ENCODE measurements at regions not wholly inside any gene's neighbourhood (a gene's known extent, or its start where the extent isn't known, plus 50 kb on each side); places are given as distances from the start of the nearest gene placed in this dataset.
"Not testable (repeated sequence)": the region's sequence is repeated elsewhere in the genome, so short reads cannot be mapped to it uniquely, and the experiment has no call there.

DNA sequence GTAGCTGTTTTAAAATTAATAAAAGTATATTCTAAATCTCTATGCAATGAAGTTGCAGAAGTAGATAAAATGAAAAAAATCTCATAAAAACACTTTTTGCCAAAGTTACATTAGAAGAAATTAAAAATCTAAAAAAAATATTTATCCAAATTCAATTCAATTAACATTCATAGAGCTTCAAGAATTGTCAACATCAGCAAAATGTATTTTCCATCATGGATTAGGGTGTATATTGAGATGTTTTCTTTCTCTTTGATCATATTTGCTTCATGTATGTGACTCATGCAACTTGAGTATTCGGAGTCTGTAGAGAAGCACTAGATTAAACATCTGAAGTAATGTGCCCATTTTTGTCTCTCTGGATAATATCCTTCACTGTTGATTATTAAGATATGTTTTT is 415.3 kb upstream of the FAM174A start:
- intact Hi-C loops (cut with micrococcal nuclease; ENCODE audit: unreplicated experiment), result loop anchor here (10.0 kb wide), 1 partner anchor 955 kb away; no protein-coding TSS in a partner anchor
- no TSS peak for BruUV-seq (replicated peaks)
- CTCF ChIA-PET, result no interaction called here
- Mint-ChIP-seq H3K9me3 (ENCODE audit: low read depth, unreplicated experiment) (no peaks in the 10 kb centered on the region), H3K27ac (ENCODE audit: unreplicated experiment) (no peak overlapping the region), H3K27me3 (ENCODE audit: unreplicated experiment) (no peaks in the 10 kb centered on the region), H3K36me3 (ENCODE audit: insufficient read depth, unreplicated experiment) (no peaks in the 10 kb centered on the region), H3K4me3 (ENCODE audit: low read depth, unreplicated experiment) (no peak overlapping the region), H3K4me1 (ENCODE audit: low read depth, unreplicated experiment) (no peaks in the 10 kb centered on the region)
- DNase-seq, result no peak
- TF ChIP-seq, protein P1, sequence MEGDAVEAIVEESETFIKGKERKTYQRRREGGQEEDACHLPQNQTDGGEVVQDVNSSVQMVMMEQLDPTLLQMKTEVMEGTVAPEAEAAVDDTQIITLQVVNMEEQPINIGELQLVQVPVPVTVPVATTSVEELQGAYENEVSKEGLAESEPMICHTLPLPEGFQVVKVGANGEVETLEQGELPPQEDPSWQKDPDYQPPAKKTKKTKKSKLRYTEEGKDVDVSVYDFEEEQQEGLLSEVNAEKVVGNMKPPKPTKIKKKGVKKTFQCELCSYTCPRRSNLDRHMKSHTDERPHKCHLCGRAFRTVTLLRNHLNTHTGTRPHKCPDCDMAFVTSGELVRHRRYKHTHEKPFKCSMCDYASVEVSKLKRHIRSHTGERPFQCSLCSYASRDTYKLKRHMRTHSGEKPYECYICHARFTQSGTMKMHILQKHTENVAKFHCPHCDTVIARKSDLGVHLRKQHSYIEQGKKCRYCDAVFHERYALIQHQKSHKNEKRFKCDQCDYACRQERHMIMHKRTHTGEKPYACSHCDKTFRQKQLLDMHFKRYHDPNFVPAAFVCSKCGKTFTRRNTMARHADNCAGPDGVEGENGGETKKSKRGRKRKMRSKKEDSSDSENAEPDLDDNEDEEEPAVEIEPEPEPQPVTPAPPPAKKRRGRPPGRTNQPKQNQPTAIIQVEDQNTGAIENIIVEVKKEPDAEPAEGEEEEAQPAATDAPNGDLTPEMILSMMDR (IDR thresholded peaks at IDR 0.05; ENCODE audit: unreplicated experiment), result no peak

DNA sequence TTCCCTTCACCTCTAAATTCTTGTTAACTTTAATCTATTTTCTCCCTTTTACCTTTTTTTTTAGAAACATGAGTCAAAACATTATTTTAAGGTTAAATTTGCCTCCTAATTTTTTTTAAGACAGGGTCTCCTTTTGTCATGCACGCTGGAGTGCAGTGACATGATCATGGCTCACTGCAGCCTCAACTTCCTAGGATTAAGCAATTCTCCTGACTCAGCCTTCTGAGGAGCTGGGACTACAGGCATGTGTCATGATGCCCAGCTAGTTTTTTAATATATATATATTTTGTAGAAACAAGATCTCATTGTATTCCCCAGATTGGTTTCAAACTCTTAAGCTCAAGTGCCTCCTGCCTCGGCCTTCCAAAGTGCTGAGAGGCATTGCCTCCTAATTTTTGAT is 424.7 kb upstream of the FAM174A start:
- Mint-ChIP-seq H3K4me3 (ENCODE audit: low read depth, unreplicated experiment) (no peak overlapping the region), H3K4me1 (ENCODE audit: low read depth, unreplicated experiment) (no peaks in the 10 kb centered on the region), H3K27me3 (ENCODE audit: unreplicated experiment) (no peaks in the 10 kb centered on the region), H3K9me3 (ENCODE audit: low read depth, unreplicated experiment) (peaks cover 10% of the 10 kb centered on the region), H3K36me3 (ENCODE audit: insufficient read depth, unreplicated experiment) (no peaks in the 10 kb centered on the region), H3K27ac (ENCODE audit: unreplicated experiment) (no peak overlapping the region)
- TF ChIP-seq, protein P1 (IDR thresholded peaks at IDR 0.05; ENCODE audit: unreplicated experiment), result no peak
- intact Hi-C loops (cut with micrococcal nuclease; ENCODE audit: unreplicated experiment), result no loop called here
- CTCF ChIA-PET, result interaction anchor here (0.6 kb wide), 1 partner anchor 730 kb away, joined by 3 read pairs; no protein-coding TSS in a partner anchor
- no TSS peak for BruUV-seq (replicated peaks)
- DNase-seq, result no peak

DNA sequence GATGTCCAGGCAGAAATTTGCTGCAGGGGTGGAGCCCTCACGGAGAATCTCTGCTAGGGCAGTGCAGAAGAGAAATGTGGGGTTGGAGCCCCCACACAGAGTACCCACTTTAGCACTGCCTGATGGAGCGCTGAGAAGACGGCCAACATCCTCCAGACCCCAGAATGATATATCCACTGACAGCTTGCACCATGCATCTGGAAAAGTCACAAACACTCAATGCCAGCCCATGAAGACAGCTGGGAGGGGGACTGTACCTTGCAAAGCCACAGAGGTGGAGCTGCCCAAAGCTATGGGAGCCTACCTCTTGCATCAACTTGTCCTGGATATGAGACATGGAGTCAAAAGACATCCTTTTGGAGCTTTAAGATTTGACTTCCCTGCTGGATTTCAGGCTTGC is 426.3 kb upstream of the FAM174A start:
- CTCF ChIA-PET, result no interaction called here
- Mint-ChIP-seq H3K27ac (ENCODE audit: unreplicated experiment) (no peak overlapping the region), H3K9me3 (ENCODE audit: low read depth, unreplicated experiment) (peaks cover 10% of the 10 kb centered on the region), H3K4me1 (ENCODE audit: low read depth, unreplicated experiment) (no peaks in the 10 kb centered on the region), H3K27me3 (ENCODE audit: unreplicated experiment) (no peaks in the 10 kb centered on the region), H3K4me3 (ENCODE audit: low read depth, unreplicated experiment) (no peak overlapping the region), H3K36me3 (ENCODE audit: insufficient read depth, unreplicated experiment) (no peaks in the 10 kb centered on the region)
- DNase-seq, result no peak
- intact Hi-C loops (cut with micrococcal nuclease; ENCODE audit: unreplicated experiment), result no loop called here
- TF ChIP-seq, protein P1 (IDR thresholded peaks at IDR 0.05; ENCODE audit: unreplicated experiment), result no peak
- BruUV-seq (replicated peaks), result no TSS peak

DNA sequence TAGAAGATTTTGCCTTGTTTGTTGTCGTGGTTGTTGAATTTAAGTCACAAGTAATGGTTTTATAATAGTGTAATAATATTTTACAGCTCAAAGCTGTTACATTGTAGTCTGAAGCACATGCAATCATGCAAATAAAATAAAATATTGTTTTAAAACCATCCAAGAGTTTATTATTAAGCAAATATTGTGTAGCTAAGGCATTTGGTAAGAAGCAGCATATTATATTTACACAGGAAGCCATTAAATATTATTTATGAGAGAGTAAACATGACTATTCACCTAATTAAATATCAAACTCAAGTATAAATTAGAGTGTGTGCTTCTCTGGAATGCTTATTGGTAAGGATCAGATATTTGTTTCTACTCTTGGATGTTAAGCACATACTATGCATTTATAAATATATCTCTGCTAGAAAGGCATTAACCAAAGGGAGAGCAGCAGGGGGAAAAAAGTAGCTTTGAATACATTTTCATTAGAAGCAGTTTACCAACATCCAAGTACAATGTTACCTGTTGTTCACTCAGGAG is 431.5 kb upstream of the FAM174A start:
- H3K9me3 Mint-ChIP-seq (ENCODE audit: low read depth, unreplicated experiment); H3K4me1 Mint-ChIP-seq (ENCODE audit: low read depth, unreplicated experiment); DNase-seq; intact Hi-C loops (cut with micrococcal nuclease; ENCODE audit: unreplicated experiment); BruUV-seq (replicated peaks); CTCF ChIA-PET; H3K27me3 Mint-ChIP-seq (ENCODE audit: unreplicated experiment); H3K36me3 Mint-ChIP-seq (ENCODE audit: insufficient read depth, unreplicated experiment); H3K27ac Mint-ChIP-seq (ENCODE audit: unreplicated experiment); H3K4me3 Mint-ChIP-seq (ENCODE audit: low read depth, unreplicated experiment): not testable (repeated sequence)

DNA sequence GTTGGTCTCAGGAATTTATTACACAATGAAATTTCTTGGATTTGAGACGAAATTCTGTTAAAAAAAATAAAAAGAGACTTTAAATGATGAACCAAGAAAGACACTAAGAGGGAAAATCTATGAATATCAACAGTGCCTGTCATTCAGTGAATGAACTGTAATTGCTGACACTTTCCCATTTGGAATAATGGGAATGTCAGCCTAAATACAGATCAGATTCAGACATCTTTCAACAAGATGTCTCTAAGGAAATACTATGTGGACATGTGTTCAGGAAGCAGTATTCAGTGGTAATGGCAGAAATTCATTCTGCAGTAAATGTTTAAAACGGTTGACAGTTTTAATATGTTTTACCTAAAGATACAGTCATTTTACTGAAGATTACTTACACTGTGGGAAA is 433.7 kb upstream of the FAM174A start:
- BruUV-seq (replicated peaks); H3K36me3 Mint-ChIP-seq (ENCODE audit: insufficient read depth, unreplicated experiment); CTCF ChIA-PET; H3K9me3 Mint-ChIP-seq (ENCODE audit: low read depth, unreplicated experiment); H3K4me3 Mint-ChIP-seq (ENCODE audit: low read depth, unreplicated experiment); DNase-seq; H3K27me3 Mint-ChIP-seq (ENCODE audit: unreplicated experiment); intact Hi-C loops (cut with micrococcal nuclease; ENCODE audit: unreplicated experiment); H3K4me1 Mint-ChIP-seq (ENCODE audit: low read depth, unreplicated experiment); H3K27ac Mint-ChIP-seq (ENCODE audit: unreplicated experiment): not testable (repeated sequence)

DNA sequence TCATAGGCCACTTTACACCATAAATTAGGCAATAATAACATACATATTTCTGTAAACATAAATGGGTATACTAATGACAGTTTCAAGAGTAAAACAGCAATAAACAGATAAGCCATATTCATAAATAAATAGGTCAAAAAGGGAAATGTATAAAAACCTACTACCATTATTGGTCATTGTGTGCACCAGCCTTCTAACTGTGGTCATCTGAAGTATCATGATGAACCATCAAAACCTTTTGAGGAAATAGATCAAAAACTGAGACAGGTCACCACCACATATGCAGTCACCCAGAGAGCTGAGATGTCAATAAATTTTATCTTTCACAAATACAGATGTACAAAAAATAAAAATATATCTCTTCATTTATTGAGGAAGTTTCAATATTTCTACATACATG is 438.8 kb upstream of the FAM174A start:
- intact Hi-C loops (cut with micrococcal nuclease; ENCODE audit: unreplicated experiment); H3K9me3 Mint-ChIP-seq (ENCODE audit: low read depth, unreplicated experiment); H3K4me3 Mint-ChIP-seq (ENCODE audit: low read depth, unreplicated experiment); H3K36me3 Mint-ChIP-seq (ENCODE audit: insufficient read depth, unreplicated experiment); CTCF ChIA-PET; DNase-seq; H3K27me3 Mint-ChIP-seq (ENCODE audit: unreplicated experiment); H3K4me1 Mint-ChIP-seq (ENCODE audit: low read depth, unreplicated experiment); H3K27ac Mint-ChIP-seq (ENCODE audit: unreplicated experiment); BruUV-seq (replicated peaks): not testable (repeated sequence)

DNA sequence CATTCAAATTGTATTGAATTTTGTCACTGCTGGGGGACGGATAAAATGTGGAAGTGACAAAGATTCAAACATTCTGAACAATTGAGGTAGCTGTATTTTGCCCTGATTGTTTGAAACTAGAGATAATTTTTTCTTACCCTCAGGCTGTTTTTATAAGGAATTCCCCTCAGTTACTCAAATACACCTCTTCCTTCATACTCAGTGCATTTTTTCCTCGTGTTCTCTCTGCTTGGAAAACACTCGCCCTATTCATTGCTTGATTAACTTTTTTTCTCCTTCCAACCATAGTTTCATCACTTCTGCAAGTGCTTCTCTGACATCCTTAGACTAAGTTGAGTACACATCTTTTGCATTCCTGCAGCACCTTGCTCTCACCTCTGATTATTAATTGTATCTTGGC is 454.5 kb upstream of the FAM174A start:
- CTCF ChIA-PET, result interaction anchor here (0.6 kb wide), 1 partner anchor 91 kb away, joined by 6 read pairs; no protein-coding TSS in a partner anchor
- H3K9me3 Mint-ChIP-seq (ENCODE audit: low read depth, unreplicated experiment); H3K4me3 Mint-ChIP-seq (ENCODE audit: low read depth, unreplicated experiment); H3K27ac Mint-ChIP-seq (ENCODE audit: unreplicated experiment); intact Hi-C loops (cut with micrococcal nuclease; ENCODE audit: unreplicated experiment); BruUV-seq (replicated peaks); DNase-seq; H3K36me3 Mint-ChIP-seq (ENCODE audit: insufficient read depth, unreplicated experiment); H3K27me3 Mint-ChIP-seq (ENCODE audit: unreplicated experiment): not testable (repeated sequence)
- peaks cover 11% of the 10 kb centered on the region for H3K4me1 Mint-ChIP-seq (ENCODE audit: low read depth, unreplicated experiment)

DNA sequence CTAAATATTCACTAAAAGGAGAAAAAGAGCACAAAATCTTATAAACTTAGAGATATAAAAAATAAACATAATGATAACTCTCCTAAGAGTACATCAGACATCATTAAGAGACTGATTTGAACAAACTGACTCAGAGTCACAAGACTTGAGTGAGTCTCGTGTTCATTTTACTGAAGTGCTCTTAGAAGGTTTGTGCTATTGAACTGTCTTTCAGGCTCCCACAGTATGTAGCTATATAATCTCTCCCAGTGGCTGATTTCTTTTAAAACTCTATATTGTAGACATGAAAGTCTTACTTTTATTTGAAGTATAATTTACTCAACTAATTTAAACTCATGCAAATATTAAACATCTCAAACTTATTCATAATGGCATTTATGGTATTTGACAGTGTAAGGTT is 456.0 kb upstream of the FAM174A start:
- intact Hi-C loops (cut with micrococcal nuclease; ENCODE audit: unreplicated experiment); H3K4me3 Mint-ChIP-seq (ENCODE audit: low read depth, unreplicated experiment); CTCF ChIA-PET; BruUV-seq (replicated peaks); H3K9me3 Mint-ChIP-seq (ENCODE audit: low read depth, unreplicated experiment); DNase-seq; H3K27ac Mint-ChIP-seq (ENCODE audit: unreplicated experiment); H3K36me3 Mint-ChIP-seq (ENCODE audit: insufficient read depth, unreplicated experiment); H3K27me3 Mint-ChIP-seq (ENCODE audit: unreplicated experiment): not testable (repeated sequence)
- peaks cover 11% of the 10 kb centered on the region for H3K4me1 Mint-ChIP-seq (ENCODE audit: low read depth, unreplicated experiment)
